HEK293 (cell line): ENCODE measurements at regions not wholly inside any gene's neighbourhood (a gene's known extent, or its start where the extent isn't known, plus 50 kb on each side); places are given as distances from the start of the nearest gene placed in this dataset.

Experiments
- CTCF ChIA-PET: fragments of 350-600 bp; formaldehyde crosslinking; extraction: SDS; loops from one replicate; lab custom pipeline; 2021; ENCODE audit warnings: antibody characterized with exemption; lab: Yijun Ruan, JAX
- POLR2A ChIA-PET: fragments of 300-600 bp; formaldehyde crosslinking; extraction: SDS; loops from one replicate; lab custom pipeline; 2020; ENCODE audit warnings: antibody characterized with exemption, inconsistent platforms; lab: Yijun Ruan, JAX
- H3K27ac ChIP-seq: fragments of 200-500 bp; sonication (Bioruptor generic); 2 replicates; pipeline ENCODE4 v1.5.1; 2014; ENCODE audit warnings: low read depth, low read length, control low read depth, inconsistent platforms; ENCODE audit errors: extremely low read depth
- H3K36me3 ChIP-seq, 2 experiments: fragments of 200-500 bp in 1 of 2; sonication (Bioruptor generic) in 1 of 2; 1 replicate in 1 of 2; 2 replicates in 1 of 2; pipeline ENCODE4 v1.5.1; 2014 to 2017; ENCODE audit warnings: inconsistent platforms in 2 of 2, low read length in 2 of 2; ENCODE audit not compliant: control insufficient read depth in 2 of 2, insufficient read depth in 1 of 2
- H3K4me1 ChIP-seq: fragments of 200-500 bp; sonication (Bioruptor generic); 2 replicates; pipeline ENCODE4 v1.5.1; 2014; ENCODE audit warnings: mild to moderate bottlenecking, low read length, inconsistent platforms; ENCODE audit not compliant: control insufficient read depth, insufficient read depth
- H3K4me3 ChIP-seq: 2 replicates; pipeline ENCODE4 v1.5.1; 2011; ENCODE audit warnings: low read depth, mild to moderate bottlenecking, control low read depth, low read length, moderate library complexity
- H3K9me3 ChIP-seq: fragments of 200-500 bp; sonication (Bioruptor generic); 2 replicates; pipeline ENCODE4 v1.5.1; 2014; ENCODE audit warnings: low read depth, low read length, inconsistent platforms; ENCODE audit not compliant: control insufficient read depth, insufficient read depth
- ELK4 ChIP-seq: IDR thresholded peaks from 2 replicates; pipeline ENCODE4 v1.6.1; 2011; ENCODE audit warnings: mild to moderate bottlenecking, low read depth, low read length, borderline replicate concordance
- KLF10 ChIP-seq: fragments of 450-650 bp; IDR thresholded peaks from 2 replicates; pipeline ENCODE4 v1.5.1; 2018; ENCODE audit warnings: missing biosample characterization, mild to moderate bottlenecking, missing genetic modification characterization
- KLF9 ChIP-seq: fragments of 450-650 bp; formaldehyde crosslinking; IDR thresholded peaks from 2 replicates; pipeline ENCODE4 v1.5.1; 2016; ENCODE audit warnings: missing biosample characterization, missing genetic modification characterization, low read depth
- MZF1 ChIP-seq: fragments of 450-650 bp; formaldehyde crosslinking; IDR thresholded peaks from 2 replicates; pipeline ENCODE4 v1.5.1; 2017; ENCODE audit warnings: missing biosample characterization, missing genetic modification characterization, borderline replicate concordance
- PRDM6 ChIP-seq: fragments of 450-650 bp; formaldehyde crosslinking; IDR thresholded peaks from 2 replicates; pipeline ENCODE4 v1.5.1; 2017; ENCODE audit warnings: missing biosample characterization, missing genetic modification characterization
- RBAK ChIP-seq: fragments of 450-650 bp; formaldehyde crosslinking; IDR thresholded peaks from 2 replicates; pipeline ENCODE4 v1.5.1; 2016; ENCODE audit warnings: missing biosample characterization, missing genetic modification characterization
- ZBTB1 ChIP-seq: fragments of 450-650 bp; formaldehyde crosslinking; IDR thresholded peaks from 2 replicates; pipeline ENCODE4 v1.5.1; 2016; ENCODE audit warnings: missing biosample characterization, missing genetic modification characterization
- ZBTB7A ChIP-seq: fragments of 450-650 bp; formaldehyde crosslinking; IDR thresholded peaks from 2 replicates; pipeline ENCODE4 v1.5.1; 2016; ENCODE audit warnings: low read depth, missing biosample characterization, missing genetic modification characterization
- ZFP37 ChIP-seq: fragments of 450-650 bp; formaldehyde crosslinking; IDR thresholded peaks from 2 replicates; pipeline ENCODE4 v1.5.1; 2016; ENCODE audit warnings: missing biosample characterization, missing genetic modification characterization
- ZNF169 ChIP-seq: fragments of 450-650 bp; formaldehyde crosslinking; IDR thresholded peaks from 2 replicates; pipeline ENCODE4 v1.5.1; 2016; ENCODE audit warnings: missing biosample characterization, missing genetic modification characterization
- ZNF292 ChIP-seq: fragments of 450-650 bp; formaldehyde crosslinking; IDR thresholded peaks from 2 replicates; pipeline ENCODE4 v1.5.1; 2016; ENCODE audit warnings: low read depth, missing biosample characterization, missing genetic modification characterization, borderline replicate concordance
- ZNF324 ChIP-seq: fragments of 450-650 bp; formaldehyde crosslinking; IDR thresholded peaks from 2 replicates; pipeline ENCODE4 v1.5.1; 2016; ENCODE audit warnings: missing biosample characterization, missing genetic modification characterization
- ZNF362 ChIP-seq: fragments of 450-650 bp; formaldehyde crosslinking; IDR thresholded peaks from 2 replicates; pipeline ENCODE4 v1.5.1; 2016; ENCODE audit warnings: missing biosample characterization, missing genetic modification characterization
- ZNF48 ChIP-seq: fragments of 450-650 bp; formaldehyde crosslinking; IDR thresholded peaks from 2 replicates; pipeline ENCODE4 v1.5.1; 2016; ENCODE audit warnings: missing biosample characterization, missing genetic modification characterization
- ZNF529 ChIP-seq: fragments of 450-650 bp; formaldehyde crosslinking; IDR thresholded peaks from 2 replicates; pipeline ENCODE4 v1.5.1; 2017; ENCODE audit warnings: missing genetic modification characterization, missing biosample characterization; ENCODE audit not compliant: insufficient replicate concordance
- ZNF558 ChIP-seq: fragments of 450-650 bp; formaldehyde crosslinking; IDR thresholded peaks from 2 replicates; pipeline ENCODE4 v1.5.1; 2016; ENCODE audit warnings: missing biosample characterization, missing genetic modification characterization
- ZNF560 ChIP-seq: fragments of 450-650 bp; formaldehyde crosslinking; IDR thresholded peaks from 2 replicates; pipeline ENCODE4 v1.5.1; 2017; ENCODE audit warnings: missing biosample characterization, missing genetic modification characterization, borderline replicate concordance
- ZNF621 ChIP-seq: fragments of 450-650 bp; formaldehyde crosslinking; IDR thresholded peaks from 2 replicates; pipeline ENCODE4 v1.5.1; 2017; ENCODE audit warnings: missing biosample characterization, missing genetic modification characterization
- ZNF704 ChIP-seq: fragments of 450-650 bp; formaldehyde crosslinking; IDR thresholded peaks from 2 replicates; pipeline ENCODE4 v1.5.1; 2016; ENCODE audit warnings: missing biosample characterization, missing genetic modification characterization
- TF ChIP-seq, protein P1 (sequence below): fragments of 450-650 bp; formaldehyde crosslinking; IDR thresholded peaks from 2 replicates; pipeline ENCODE4 v1.5.1; 2016; ENCODE audit warnings: missing biosample characterization, missing genetic modification characterization

GRCh38 chr3:106748472-106749262, 628.6 kb upstream of the CCDC54 start:
- no peaks in the 10 kb centered on the region for H3K36me3 ChIP-seq
- TF ChIP-seq ZNF169 (tag by site-specific recombination) (no peak), ZNF560 (tag by site-specific recombination) (no peak), RBAK (tag by site-specific recombination) (no peak), ZNF292 (tag by site-specific recombination) (no peak), ZNF324 (no peak), ZNF621 (no peak), ZBTB1 (tag by site-specific recombination) (no peak), MZF1 (tag by site-specific recombination) (no peak), ZNF558 (no peak), ZBTB7A (tag by site-specific recombination) (no peak), ELK4 (no peak), PRDM6 (no peak), ZNF48 (tag by site-specific recombination) (no peak), ZNF362 (tag by site-specific recombination) (no peak), ZNF704 (tag by site-specific recombination) (no peak), ZFP37 (tag by site-specific recombination) (no peak), ZNF529 (no peak), KLF9 (tag by site-specific recombination) (no peak), KLF10 (no peak)
- TF ChIP-seq, protein P1, sequence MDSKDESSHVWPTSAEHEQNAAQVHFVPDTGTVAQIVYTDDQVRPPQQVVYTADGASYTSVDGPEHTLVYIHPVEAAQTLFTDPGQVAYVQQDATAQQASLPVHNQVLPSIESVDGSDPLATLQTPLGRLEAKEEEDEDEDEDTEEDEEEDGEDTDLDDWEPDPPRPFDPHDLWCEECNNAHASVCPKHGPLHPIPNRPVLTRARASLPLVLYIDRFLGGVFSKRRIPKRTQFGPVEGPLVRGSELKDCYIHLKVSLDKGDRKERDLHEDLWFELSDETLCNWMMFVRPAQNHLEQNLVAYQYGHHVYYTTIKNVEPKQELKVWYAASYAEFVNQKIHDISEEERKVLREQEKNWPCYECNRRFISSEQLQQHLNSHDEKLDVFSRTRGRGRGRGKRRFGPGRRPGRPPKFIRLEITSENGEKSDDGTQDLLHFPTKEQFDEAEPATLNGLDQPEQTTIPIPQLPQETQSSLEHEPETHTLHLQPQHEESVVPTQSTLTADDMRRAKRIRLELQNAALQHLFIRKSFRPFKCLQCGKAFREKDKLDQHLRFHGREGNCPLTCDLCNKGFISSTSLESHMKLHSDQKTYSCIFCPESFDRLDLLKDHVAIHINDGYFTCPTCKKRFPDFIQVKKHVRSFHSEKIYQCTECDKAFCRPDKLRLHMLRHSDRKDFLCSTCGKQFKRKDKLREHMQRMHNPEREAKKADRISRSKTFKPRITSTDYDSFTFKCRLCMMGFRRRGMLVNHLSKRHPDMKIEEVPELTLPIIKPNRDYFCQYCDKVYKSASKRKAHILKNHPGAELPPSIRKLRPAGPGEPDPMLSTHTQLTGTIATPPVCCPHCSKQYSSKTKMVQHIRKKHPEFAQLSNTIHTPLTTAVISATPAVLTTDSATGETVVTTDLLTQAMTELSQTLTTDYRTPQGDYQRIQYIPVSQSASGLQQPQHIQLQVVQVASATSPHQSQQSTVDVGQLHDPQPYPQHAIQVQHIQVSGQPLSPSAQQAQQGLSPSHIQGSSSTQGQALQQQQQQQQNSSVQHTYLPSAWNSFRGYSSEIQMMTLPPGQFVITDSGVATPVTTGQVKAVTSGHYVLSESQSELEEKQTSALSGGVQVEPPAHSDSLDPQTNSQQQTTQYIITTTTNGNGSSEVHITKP: no peak
- TF ChIP-seq, all 188 proteins: peak for 0
- ChIA-PET POLR2A (no interaction called here), CTCF (no interaction called here)
- Histone ChIP-seq H3K4me3 (no peak overlapping the region), H3K9me3 (no peaks in the 10 kb centered on the region), H3K27ac (no peak overlapping the region), H3K4me1 (no peaks in the 10 kb centered on the region)
